Liver (tissue), 8 donors: ENCODE measurements at regions not wholly inside any gene's neighbourhood (a gene's known extent, or its start where the extent isn't known, plus 50 kb on each side); places are given as distances from the start of the nearest gene placed in this dataset.

Experiments
- DNase-seq: peaks from one replicate; pipeline ENCODE4 v3.0.0-alpha.2; 2017; ENCODE audit warnings: low spot score
- H3K27ac ChIP-seq, 2 donors: one replicate each; pipeline ENCODE4 v1.7.0; 2013; ENCODE audit warnings: inconsistent platforms in 2 of 2, low read length in 2 of 2, control low read depth in 1 of 2, low read depth in 1 of 2, mild to moderate bottlenecking in 1 of 2
- H3K27me3 ChIP-seq, 4 donors: one replicate each; pipeline versions ENCODE4 v1.6.1 to v1.7.0; 2013; ENCODE audit warnings: low read length in 3 of 4, inconsistent platforms in 1 of 4, mild to moderate bottlenecking in 1 of 4, moderate library complexity in 1 of 4; ENCODE audit not compliant: control insufficient read depth in 4 of 4, insufficient read depth in 4 of 4
- H3K36me3 ChIP-seq, 4 donors: one replicate each; pipeline versions ENCODE4 v1.6.1 to v1.7.0; 2013; ENCODE audit warnings: low read length in 3 of 4, mild to moderate bottlenecking in 3 of 4, low read depth in 1 of 4, moderate library complexity in 1 of 4; ENCODE audit not compliant: control insufficient read depth in 4 of 4, insufficient read depth in 3 of 4
- H3K4me1 ChIP-seq, 4 donors: one replicate each; pipeline versions ENCODE4 v1.6.1 to v1.7.0; 2013; ENCODE audit warnings: low read length in 3 of 4, mild to moderate bottlenecking in 3 of 4, moderate library complexity in 1 of 4; ENCODE audit not compliant: control insufficient read depth in 4 of 4, insufficient read depth in 4 of 4
- H3K4me3 ChIP-seq, 3 donors: one replicate each; pipeline versions ENCODE4 v1.6.1 to v1.7.0; 2013; ENCODE audit warnings: low read length in 3 of 3, control low read depth in 1 of 3, low read depth in 1 of 3, mild to moderate bottlenecking in 1 of 3
- H3K9ac ChIP-seq, 2 donors: one replicate each; pipeline ENCODE4 v1.7.0; 2013; ENCODE audit warnings: low read length in 2 of 2, mild to moderate bottlenecking in 2 of 2, moderate library complexity in 2 of 2, control low read depth in 1 of 2, low read depth in 1 of 2
- H3K9me3 ChIP-seq, 4 donors: one replicate each; pipeline versions ENCODE4 v1.6.1 to v1.7.0; 2013; ENCODE audit warnings: low read length in 3 of 4; ENCODE audit not compliant: control insufficient read depth in 4 of 4
- ATF3 ChIP-seq: IDR thresholded peaks from 2 replicates; pipeline ENCODE4 v1.6.1; 2016; ENCODE audit warnings: antibody characterized with exemption
- CTCF ChIP-seq: fragments of 150-350 bp; IDR thresholded peaks from 2 replicates; pipeline ENCODE4 v1.5.1; 2017; ENCODE audit warnings: improper control_type of control experiment, low read depth, low read length; ENCODE audit not compliant: missing input control
- EGR1 ChIP-seq, 2 donors: IDR thresholded peaks; 2 replicates each; pipeline ENCODE4 v1.6.1; 2016 to 2018; ENCODE audit warnings: antibody characterized with exemption in 2 of 2, low read depth in 2 of 2
- FOXA1 ChIP-seq: IDR thresholded peaks from 2 replicates; pipeline ENCODE4 v1.6.1; 2016; ENCODE audit warnings: antibody characterized with exemption
- FOXA2 ChIP-seq: IDR thresholded peaks from 2 replicates; pipeline ENCODE4 v1.6.1; 2016; ENCODE audit warnings: antibody characterized with exemption
- HNF4A ChIP-seq, 2 donors: conservative IDR thresholded peaks; 2 replicates each; pipeline ENCODE4 v1.6.1; 2016; ENCODE audit warnings: antibody characterized with exemption in 2 of 2, mild to moderate bottlenecking in 2 of 2
- HNF4G ChIP-seq: IDR thresholded peaks from 2 replicates; pipeline ENCODE4 v1.6.1; 2016; ENCODE audit warnings: antibody characterized with exemption
- JUND ChIP-seq, 2 donors: IDR thresholded peaks; 2 replicates each; pipeline ENCODE4 v1.6.1; 2016; ENCODE audit warnings: antibody characterized with exemption in 2 of 2
- MAX ChIP-seq: IDR thresholded peaks from 2 replicates; pipeline ENCODE4 v1.6.1; 2016; ENCODE audit warnings: antibody characterized with exemption
- NR2F2 ChIP-seq: IDR thresholded peaks from 2 replicates; pipeline ENCODE4 v1.6.1; 2016; ENCODE audit warnings: antibody characterized with exemption
- RAD21 ChIP-seq, 2 donors: IDR thresholded peaks; 2 replicates each; pipeline ENCODE4 v1.6.1; 2016; ENCODE audit warnings: antibody characterized with exemption in 2 of 2, mild to moderate bottlenecking in 2 of 2
- SP1 ChIP-seq: IDR thresholded peaks from 2 replicates; pipeline ENCODE4 v1.6.1; 2018; ENCODE audit warnings: antibody characterized with exemption, mild to moderate bottlenecking
- TAF1 ChIP-seq: conservative IDR thresholded peaks from 2 replicates; pipeline ENCODE4 v1.6.1; 2016; ENCODE audit warnings: antibody characterized with exemption, mild to moderate bottlenecking
- YY1 ChIP-seq: IDR thresholded peaks from 2 replicates; pipeline ENCODE4 v1.6.1; 2016; ENCODE audit warnings: antibody characterized with exemption, mild to moderate bottlenecking
- WGBS: extraction: QIAGEN DNeasy Blood & Tissue Kit; methylation state at CpG from one replicate; pipeline ENCODE4 v1.1.7; 2013; 5-methylcytosine and 5-hydroxymethylcytosine counted together
- TF ChIP-seq, protein P1 (sequence below): IDR thresholded peaks from 2 replicates; pipeline ENCODE4 v1.6.1; 2016; ENCODE audit warnings: antibody characterized with exemption, mild to moderate bottlenecking
- TF ChIP-seq, protein P2 (sequence below): IDR thresholded peaks from 2 replicates; pipeline ENCODE4 v1.6.1; 2016; ENCODE audit warnings: antibody characterized with exemption
- donor health status: healthy.
- donor health status: healthy.
- donor health status: healthy.
- donor health status: healthy.
- donor health status: healthy.

GRCh38 chr5:2023196-2023595 is 140.5 kb upstream of the IRX4 start:
- Histone ChIP-seq H3K27ac (no peak overlapping the region), H3K4me1 (no peaks in the 10 kb centered on the region), H3K4me3 (no peak overlapping the region), H3K36me3 (no peaks in the 10 kb centered on the region), H3K27me3 (peaks cover 0 to 4% (median 0%) of the 10 kb centered on the region in 4 donors), H3K9ac (no peak overlapping the region), H3K9me3 (peaks cover 0 to 2% (median 0%) of the 10 kb centered on the region in 4 donors)
- 41% methylated on average over 3 of the region's 3 CpGs for WGBS
- no peak for TF ChIP-seq TAF1
- TF ChIP-seq SP1, result no peak
- TF ChIP-seq, protein P1, sequence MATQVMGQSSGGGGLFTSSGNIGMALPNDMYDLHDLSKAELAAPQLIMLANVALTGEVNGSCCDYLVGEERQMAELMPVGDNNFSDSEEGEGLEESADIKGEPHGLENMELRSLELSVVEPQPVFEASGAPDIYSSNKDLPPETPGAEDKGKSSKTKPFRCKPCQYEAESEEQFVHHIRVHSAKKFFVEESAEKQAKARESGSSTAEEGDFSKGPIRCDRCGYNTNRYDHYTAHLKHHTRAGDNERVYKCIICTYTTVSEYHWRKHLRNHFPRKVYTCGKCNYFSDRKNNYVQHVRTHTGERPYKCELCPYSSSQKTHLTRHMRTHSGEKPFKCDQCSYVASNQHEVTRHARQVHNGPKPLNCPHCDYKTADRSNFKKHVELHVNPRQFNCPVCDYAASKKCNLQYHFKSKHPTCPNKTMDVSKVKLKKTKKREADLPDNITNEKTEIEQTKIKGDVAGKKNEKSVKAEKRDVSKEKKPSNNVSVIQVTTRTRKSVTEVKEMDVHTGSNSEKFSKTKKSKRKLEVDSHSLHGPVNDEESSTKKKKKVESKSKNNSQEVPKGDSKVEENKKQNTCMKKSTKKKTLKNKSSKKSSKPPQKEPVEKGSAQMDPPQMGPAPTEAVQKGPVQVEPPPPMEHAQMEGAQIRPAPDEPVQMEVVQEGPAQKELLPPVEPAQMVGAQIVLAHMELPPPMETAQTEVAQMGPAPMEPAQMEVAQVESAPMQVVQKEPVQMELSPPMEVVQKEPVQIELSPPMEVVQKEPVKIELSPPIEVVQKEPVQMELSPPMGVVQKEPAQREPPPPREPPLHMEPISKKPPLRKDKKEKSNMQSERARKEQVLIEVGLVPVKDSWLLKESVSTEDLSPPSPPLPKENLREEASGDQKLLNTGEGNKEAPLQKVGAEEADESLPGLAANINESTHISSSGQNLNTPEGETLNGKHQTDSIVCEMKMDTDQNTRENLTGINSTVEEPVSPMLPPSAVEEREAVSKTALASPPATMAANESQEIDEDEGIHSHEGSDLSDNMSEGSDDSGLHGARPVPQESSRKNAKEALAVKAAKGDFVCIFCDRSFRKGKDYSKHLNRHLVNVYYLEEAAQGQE, result no peak
- TF ChIP-seq CTCF, result no peak
- no peak for TF ChIP-seq HNF4A (conservative IDR thresholded peaks at IDR 0.05)
- no peak for TF ChIP-seq FOXA1
- no peak for TF ChIP-seq RAD21 (IDR thresholded peaks at IDR 0.05)
- no peak for TF ChIP-seq MAX
- TF ChIP-seq ATF3, result no peak
- TF ChIP-seq JUND (IDR thresholded peaks at IDR 0.05), result no peak
- TF ChIP-seq YY1, result no peak
- TF ChIP-seq NR2F2, result no peak
- TF ChIP-seq FOXA2, result no peak
- no peak for TF ChIP-seq EGR1 (IDR thresholded peaks at IDR 0.05; ENCODE audit: low read depth in 2 of 2)
- no peak for TF ChIP-seq HNF4G
- no peak for DNase-seq

DNA sequence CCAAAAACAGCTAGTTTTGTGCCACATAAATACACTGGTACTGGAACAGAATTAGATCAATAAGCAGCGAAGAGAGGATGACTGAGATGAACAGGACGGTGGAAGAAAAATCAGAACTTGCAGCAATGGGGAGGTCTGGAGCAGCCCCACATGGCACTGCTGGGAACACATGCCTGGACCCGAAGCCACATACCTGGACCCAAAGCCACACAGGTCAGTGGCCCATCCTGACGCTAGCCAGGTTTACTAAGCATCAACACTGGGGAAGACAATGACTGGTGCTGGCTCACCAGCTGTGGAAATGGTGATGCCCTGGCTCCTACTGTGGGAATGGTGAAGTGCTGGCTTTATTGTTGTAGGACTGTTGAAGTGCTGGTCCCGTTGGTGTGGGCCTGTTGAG is 139.7 kb upstream of the IRX4 start:
- Histone ChIP-seq H3K9me3 (peaks cover 0 to 2% (median 0%) of the 10 kb centered on the region in 4 donors), H3K36me3 (no peaks in the 10 kb centered on the region), H3K27ac (no peak overlapping the region), H3K27me3 (peaks cover 0 to 4% (median 0%) of the 10 kb centered on the region in 4 donors), H3K4me3 (no peak overlapping the region), H3K9ac (no peak overlapping the region), H3K4me1 (no peaks in the 10 kb centered on the region)
- no peak for DNase-seq
- WGBS, result 72% methylated on average over 5 of the region's 5 CpGs
- TF ChIP-seq FOXA2 (no peak), TAF1 (no peak), CTCF (no peak), EGR1 (IDR thresholded peaks at IDR 0.05; ENCODE audit: low read depth in 2 of 2) (no peak), HNF4G (no peak), YY1 (no peak)
- TF ChIP-seq, protein P1, result no peak
- TF ChIP-seq, protein P2, sequence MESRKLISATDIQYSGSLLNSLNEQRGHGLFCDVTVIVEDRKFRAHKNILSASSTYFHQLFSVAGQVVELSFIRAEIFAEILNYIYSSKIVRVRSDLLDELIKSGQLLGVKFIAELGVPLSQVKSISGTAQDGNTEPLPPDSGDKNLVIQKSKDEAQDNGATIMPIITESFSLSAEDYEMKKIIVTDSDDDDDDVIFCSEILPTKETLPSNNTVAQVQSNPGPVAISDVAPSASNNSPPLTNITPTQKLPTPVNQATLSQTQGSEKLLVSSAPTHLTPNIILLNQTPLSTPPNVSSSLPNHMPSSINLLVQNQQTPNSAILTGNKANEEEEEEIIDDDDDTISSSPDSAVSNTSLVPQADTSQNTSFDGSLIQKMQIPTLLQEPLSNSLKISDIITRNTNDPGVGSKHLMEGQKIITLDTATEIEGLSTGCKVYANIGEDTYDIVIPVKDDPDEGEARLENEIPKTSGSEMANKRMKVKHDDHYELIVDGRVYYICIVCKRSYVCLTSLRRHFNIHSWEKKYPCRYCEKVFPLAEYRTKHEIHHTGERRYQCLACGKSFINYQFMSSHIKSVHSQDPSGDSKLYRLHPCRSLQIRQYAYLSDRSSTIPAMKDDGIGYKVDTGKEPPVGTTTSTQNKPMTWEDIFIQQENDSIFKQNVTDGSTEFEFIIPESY, result no peak
